Uterus (tissue), 2 donors: ENCODE measurements at regions not wholly inside any gene's neighbourhood (a gene's known extent, or its start where the extent isn't known, plus 50 kb on each side); places are given as distances from the start of the nearest gene placed in this dataset.

Experiments
- POLR2A ChIP-seq, 2 donors: fragments of 450-650 bp; IDR thresholded peaks; one replicate each; pipeline ENCODE4 v1.6.1; 2016; ENCODE audit warnings: antibody characterized with exemption in 2 of 2, mild to moderate bottlenecking in 1 of 2, moderate library complexity in 1 of 2
- TF ChIP-seq, protein P1 (sequence below), 4 experiments: fragments of 200-600 bp in 2 of 4; fragments of 450-650 bp in 2 of 4; sonication (generic) in 2 of 4; IDR thresholded peaks; one replicate each; pipeline ENCODE4 v1.5.1; 2016 to 2019; ENCODE audit warnings: antibody characterized with exemption in 4 of 4, mild to moderate bottlenecking in 2 of 4, moderate library complexity in 1 of 4

DNA sequence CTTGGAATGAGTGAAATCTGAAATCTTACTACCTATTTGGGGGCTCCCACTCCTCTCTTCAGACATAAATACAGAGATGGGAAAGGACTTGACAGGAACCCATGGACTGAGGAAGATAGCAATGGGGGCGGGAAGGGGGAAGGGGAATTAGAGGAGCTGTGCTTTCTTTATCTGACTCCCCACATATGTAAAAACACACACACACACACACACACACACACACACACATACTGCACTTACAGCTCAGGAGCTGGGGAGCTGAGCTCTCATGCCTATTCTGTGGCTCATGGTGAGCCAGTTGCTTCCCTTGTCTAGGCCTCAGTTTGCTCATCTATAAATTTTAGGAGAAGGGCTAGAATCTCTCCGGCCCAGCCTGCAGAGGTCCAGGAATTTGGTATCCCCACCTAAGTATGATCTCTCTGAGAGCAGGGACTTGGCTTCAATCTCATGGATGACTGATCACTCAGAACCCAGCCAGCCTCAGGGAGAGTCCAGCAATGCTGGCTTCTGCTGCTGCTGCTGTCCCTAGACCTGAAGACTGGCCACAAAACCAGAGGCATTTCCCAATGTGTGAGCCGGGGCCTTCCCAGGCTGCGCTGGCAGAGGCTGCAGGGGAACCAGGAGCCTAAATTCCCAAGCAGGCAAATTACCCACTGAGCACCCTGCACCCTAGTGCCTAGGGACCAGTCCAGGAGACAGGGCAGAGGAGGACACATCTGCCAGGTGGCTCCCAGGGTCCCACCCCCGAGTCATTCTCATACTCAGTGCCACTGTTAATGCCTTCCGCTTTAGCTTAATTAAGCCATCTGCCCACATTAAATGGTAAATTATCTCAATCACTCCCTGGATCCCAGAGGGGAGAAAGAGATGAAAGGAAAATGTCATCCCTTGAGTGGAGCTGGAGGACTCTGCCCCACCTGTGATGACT lies 57.5 kb upstream of the RBM15 start:
- no peak for TF ChIP-seq POLR2A (IDR thresholded peaks at IDR 0.05)
- TF ChIP-seq, protein P1, sequence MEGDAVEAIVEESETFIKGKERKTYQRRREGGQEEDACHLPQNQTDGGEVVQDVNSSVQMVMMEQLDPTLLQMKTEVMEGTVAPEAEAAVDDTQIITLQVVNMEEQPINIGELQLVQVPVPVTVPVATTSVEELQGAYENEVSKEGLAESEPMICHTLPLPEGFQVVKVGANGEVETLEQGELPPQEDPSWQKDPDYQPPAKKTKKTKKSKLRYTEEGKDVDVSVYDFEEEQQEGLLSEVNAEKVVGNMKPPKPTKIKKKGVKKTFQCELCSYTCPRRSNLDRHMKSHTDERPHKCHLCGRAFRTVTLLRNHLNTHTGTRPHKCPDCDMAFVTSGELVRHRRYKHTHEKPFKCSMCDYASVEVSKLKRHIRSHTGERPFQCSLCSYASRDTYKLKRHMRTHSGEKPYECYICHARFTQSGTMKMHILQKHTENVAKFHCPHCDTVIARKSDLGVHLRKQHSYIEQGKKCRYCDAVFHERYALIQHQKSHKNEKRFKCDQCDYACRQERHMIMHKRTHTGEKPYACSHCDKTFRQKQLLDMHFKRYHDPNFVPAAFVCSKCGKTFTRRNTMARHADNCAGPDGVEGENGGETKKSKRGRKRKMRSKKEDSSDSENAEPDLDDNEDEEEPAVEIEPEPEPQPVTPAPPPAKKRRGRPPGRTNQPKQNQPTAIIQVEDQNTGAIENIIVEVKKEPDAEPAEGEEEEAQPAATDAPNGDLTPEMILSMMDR (IDR thresholded peaks at IDR 0.05): no peak
